IPS DF 19.7 (cell line): ENCODE measurements at regions not wholly inside any gene's neighbourhood (a gene's known extent, or its start where the extent isn't known, plus 50 kb on each side); places are given as distances from the start of the nearest gene placed in this dataset.
"Not testable (repeated sequence)": the region's sequence is repeated elsewhere in the genome, so short reads cannot be mapped to it uniquely, and the experiment has no call there.

Source experiments
- DNase-seq: peaks from one replicate; pipeline ENCODE4 v3.0.0-alpha.2; 2013; ENCODE audit warnings: low read depth, low spot score

GRCh38 chr7:149930374-149931068 is 56.8 kb downstream of the ATP6V0E2 start:
- DNase-seq, result not testable (repeated sequence)

DNA sequence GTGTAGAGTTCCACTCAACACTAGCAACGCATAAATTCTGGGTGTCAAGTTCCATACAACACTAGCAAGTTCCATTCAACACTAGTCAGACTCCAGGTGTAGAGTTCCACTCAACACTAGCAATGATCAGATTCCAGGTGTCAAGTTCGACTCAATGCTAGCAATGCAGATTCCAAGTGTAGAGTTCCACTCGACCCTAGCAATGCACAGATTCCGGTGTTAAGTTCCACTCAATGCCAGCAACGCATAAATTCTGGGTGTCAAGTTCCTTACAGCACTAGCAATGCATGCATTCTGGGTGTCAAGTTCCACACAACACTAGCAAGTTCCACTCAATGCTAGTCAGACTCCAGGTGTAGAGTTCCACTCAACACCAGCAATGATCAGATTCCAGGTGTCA is 60.0 kb downstream of the ATP6V0E2 start:
- DNase-seq, result not testable (repeated sequence)

DNA sequence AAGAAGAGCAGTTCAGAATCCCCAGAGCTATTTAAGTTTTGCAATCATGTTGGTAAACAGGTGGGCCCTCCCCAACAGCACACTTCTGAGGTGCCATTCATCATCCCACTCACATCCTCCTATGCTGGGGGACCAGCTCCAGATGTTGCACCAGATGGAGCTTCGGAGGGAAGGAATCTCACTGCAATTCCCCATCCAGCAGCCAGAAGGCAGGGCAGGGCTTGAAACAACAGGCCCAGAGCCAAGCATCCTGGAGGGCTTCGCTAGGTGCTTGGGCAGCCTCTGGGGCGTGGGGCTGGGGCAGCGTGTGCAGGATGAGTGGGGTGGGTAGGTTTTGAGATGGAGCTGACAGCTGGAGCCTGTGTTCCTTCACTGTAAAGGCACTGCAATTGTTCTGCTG is 73.6 kb downstream of the ATP6V0E2 start:
- not testable (repeated sequence) for DNase-seq

- not testable (repeated sequence) for DNase-seq
Observed at GRCh38 chr7:149948444-149948843, 74.7 kb downstream of the ATP6V0E2 start.

- not testable (repeated sequence) for DNase-seq
Observed at GRCh38 chr7:149949863-149950577, 76.3 kb downstream of the ATP6V0E2 start.

DNA sequence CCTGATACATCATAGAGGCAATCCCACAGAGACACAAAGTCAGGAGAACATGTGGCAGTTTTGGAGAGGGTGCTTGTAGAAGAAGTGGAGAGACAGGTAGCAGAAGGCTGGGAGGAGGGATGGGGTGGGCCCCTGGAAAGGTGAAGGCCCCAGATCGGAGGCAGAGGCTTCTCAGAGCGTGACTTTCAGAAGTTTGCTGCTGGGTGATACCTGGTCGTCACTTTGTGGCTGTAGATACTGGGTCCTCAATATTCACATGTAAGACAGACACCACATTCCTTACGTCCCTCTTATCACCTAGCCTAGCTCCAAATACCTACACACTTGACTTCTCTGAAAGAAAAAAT is 76.8 kb downstream of the ATP6V0E2 start:
- DNase-seq, result not testable (repeated sequence)

GRCh38 chr7:149951579-149951978 is 77.8 kb downstream of the ATP6V0E2 start:
- DNase-seq, result not testable (repeated sequence)

- not testable (repeated sequence) for DNase-seq
Observed at GRCh38 chr7:149958880-149959279, 85.1 kb downstream of the ATP6V0E2 start.

- DNase-seq, result not testable (repeated sequence)
Observed at GRCh38 chr7:149960863-149961262, 87.1 kb downstream of the ATP6V0E2 start.

DNA sequence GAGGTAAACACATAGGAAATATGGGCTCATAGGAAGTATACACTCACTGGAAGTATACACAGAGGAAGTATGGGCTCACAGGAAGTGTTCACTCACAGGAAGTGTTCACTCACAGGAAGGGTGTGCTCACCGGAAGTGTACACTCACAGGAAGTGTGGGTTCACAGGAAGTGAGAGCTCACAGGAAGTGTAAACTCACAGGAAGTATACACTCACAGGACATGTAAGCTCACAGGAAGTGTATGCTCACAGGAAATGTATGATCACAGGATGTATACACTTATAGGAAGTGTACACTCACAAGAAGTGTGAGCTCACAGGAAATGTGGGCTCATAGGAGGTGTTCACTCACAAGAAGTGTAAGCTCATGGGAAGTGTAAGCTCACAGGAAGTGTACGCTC is 88.1 kb downstream of the ATP6V0E2 start:
- not testable (repeated sequence) for DNase-seq

DNA sequence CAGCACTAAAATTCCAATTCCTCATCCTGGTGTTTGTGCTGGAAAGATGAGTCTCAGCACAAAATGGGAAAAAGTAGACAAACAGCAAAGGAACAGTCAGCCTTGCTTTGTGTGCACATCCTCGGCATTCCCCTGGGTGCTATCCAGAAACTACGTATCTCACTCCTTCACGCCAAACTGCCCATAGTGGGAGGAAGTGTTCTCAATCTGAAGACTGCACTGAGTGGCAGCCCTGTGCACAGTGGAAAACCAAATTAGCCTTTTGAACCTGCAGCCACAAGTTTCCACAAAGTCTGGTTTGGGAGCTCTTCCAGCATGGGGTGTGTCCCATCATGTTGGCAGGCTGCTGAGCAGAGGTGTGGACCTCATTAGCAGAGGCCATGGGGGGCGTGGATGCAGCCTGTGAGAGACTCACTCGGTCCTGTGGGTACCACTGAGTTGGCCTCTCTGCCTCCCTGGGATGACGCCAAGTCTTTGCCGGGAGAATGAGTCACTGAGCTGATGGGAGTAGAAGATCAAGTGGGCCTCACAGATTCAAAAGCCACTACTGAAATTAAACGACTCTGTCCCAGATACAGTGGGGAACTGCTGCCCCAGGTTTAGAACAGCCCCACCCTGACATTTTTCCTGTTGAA is 89.0 kb downstream of the ATP6V0E2 start:
- DNase-seq, result not testable (repeated sequence)

- DNase-seq, result not testable (repeated sequence)
Observed at GRCh38 chr7:149963985-149964384, 90.2 kb downstream of the ATP6V0E2 start.

GRCh38 chr7:149966444-149966843 is 92.7 kb downstream of the ATP6V0E2 start:
- DNase-seq, result not testable (repeated sequence)

DNA sequence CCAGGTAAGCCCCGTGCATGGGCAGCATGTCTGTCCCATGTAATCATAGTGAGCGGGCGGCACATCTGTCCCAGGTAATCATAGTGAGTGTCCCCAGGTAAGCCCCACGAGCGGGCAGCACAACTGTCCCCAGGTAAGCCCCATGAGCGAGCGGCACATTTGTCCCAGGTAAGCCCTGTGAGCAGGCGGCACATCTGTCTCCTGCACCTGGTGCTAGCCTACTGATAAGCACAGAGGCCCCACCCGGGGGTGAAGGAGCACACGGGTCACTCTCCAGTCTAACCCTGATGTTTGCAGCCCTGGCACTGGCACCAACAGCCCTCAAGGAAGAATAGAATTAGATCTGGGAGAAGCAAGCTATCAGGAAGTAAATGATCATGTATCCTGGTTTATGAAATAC is 99.2 kb downstream of the ATP6V0E2 start:
- DNase-seq, result not testable (repeated sequence)

DNA sequence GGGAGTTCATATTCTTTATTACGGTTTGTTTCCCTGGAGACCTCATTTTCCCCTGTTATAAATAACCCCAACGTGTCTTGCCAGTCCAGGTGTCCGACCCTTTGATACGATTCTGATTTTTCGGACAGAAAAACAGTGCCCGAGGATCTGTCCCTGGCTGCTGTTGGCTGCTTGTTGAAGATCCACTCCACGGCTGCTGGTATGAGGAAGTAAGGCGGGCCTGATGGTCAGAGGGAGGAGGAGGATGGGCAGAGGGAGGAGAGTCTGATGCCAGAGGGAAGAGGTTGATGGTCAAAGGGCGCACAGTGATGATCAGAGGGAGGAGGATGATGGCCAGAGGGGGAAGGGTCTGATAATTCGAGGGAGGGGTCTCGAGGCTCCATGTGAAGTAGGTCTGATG is 99.9 kb downstream of the ATP6V0E2 start:
- not testable (repeated sequence) for DNase-seq

GRCh38 chr7:149975608-149976007 is 101.8 kb downstream of the ATP6V0E2 start:
- peak; percentile 38 for DNase-seq

DNA sequence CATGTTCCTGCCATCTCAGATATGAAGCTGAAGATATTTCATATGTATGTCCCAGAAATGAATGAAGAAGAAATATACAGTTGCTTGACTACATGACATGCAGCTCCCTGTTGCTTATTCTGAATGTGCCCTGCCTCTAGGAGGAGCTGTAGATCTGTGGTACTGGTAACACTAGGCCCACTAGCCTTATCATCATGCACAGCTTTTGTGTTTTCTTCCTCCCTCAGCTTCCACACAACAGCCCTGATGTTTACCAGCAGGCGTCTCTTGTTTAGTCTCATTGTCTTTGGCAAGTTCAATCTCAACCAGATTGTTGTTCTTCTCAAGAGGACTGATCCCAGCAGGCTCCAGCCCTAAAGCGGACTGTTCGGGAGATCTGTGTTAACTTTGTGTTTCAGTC is 104.8 kb downstream of the ATP6V0E2 start:
- not testable (repeated sequence) for DNase-seq

DNA sequence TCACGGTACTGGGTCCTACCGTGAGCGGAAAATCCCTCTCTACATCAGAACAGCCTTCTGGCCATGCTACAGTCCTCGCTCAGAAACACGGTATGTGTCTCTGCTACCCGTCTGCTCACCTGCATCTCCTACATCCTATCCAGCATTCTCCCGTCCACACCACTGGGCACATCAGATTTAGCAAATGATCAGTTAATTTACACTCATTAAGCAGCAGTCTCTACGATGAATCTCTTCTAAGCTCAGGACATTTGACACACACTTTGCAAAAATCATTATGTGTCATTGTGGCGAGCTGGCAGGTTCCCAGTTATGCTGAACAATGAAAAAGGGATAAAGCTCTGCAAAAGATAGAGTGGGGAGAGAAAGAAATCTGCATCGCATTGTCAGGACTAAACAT is 105.2 kb downstream of the ATP6V0E2 start:
- not testable (repeated sequence) for DNase-seq

GRCh38 chr7:149982537-149983112 is 108.9 kb downstream of the ATP6V0E2 start:
- DNase-seq, result not testable (repeated sequence)

- not testable (repeated sequence) for DNase-seq
Observed at GRCh38 chr7:149986866-149987265, 113.1 kb downstream of the ATP6V0E2 start.

GRCh38 chr7:149991652-149992302 is 118.0 kb downstream of the ATP6V0E2 start:
- DNase-seq, result not testable (repeated sequence)

GRCh38 chr7:149992366-149992765 is 118.6 kb downstream of the ATP6V0E2 start:
- DNase-seq, result not testable (repeated sequence)
